Activated T-cell treated with anti-CD3 and anti-CD28 coated beads, Interleukin-2, amount 50 U/mL, for 72 hours (primary cell): ENCODE measurements at regions not wholly inside any gene's neighbourhood (a gene's known extent, or its start where the extent isn't known, plus 50 kb on each side); places are given as distances from the start of the nearest gene placed in this dataset.

Experiments used
- ATAC-seq, 2 donors: fragments of 150-1000 bp; cut with Tn5 transposase; replicated peaks in 1 of 2; 2 replicates each; pipeline ENCODE4 v1.10.0; 2021; ENCODE audit warnings: moderate library complexity in 2 of 2, mild to moderate bottlenecking in 1 of 2
- DNase-seq, 2 donors: peaks; one replicate each; pipeline ENCODE4 v3.0.0; 2021 to 2022; ENCODE audit warnings: mixed read lengths in 1 of 2
- H3K27ac Mint-ChIP-seq: one replicate; pipeline ENCODE4 v1.8.0; 2022; ENCODE audit warnings: mild to moderate bottlenecking, moderate library complexity, mixed read lengths
- H3K27me3 Mint-ChIP-seq: one replicate; pipeline ENCODE4 v1.8.0; 2022; ENCODE audit warnings: low read depth, mixed read lengths
- H3K36me3 Mint-ChIP-seq, 2 donors: one replicate each; pipeline ENCODE4 v1.8.0; 2022; ENCODE audit warnings: mixed read lengths in 2 of 2, mild to moderate bottlenecking in 1 of 2; ENCODE audit not compliant: insufficient read depth in 2 of 2
- H3K4me1 Mint-ChIP-seq: one replicate; pipeline ENCODE4 v1.8.0; 2022; ENCODE audit warnings: low read depth, mixed read lengths
- H3K4me3 Mint-ChIP-seq, 2 donors: one replicate each; pipeline ENCODE4 v1.8.0; 2022; ENCODE audit warnings: mild to moderate bottlenecking in 2 of 2, mixed read lengths in 2 of 2, moderate library complexity in 2 of 2
- H3K9me3 Mint-ChIP-seq, 2 donors: one replicate each; pipeline ENCODE4 v1.8.0; 2022; ENCODE audit warnings: mixed read lengths in 2 of 2

DNA sequence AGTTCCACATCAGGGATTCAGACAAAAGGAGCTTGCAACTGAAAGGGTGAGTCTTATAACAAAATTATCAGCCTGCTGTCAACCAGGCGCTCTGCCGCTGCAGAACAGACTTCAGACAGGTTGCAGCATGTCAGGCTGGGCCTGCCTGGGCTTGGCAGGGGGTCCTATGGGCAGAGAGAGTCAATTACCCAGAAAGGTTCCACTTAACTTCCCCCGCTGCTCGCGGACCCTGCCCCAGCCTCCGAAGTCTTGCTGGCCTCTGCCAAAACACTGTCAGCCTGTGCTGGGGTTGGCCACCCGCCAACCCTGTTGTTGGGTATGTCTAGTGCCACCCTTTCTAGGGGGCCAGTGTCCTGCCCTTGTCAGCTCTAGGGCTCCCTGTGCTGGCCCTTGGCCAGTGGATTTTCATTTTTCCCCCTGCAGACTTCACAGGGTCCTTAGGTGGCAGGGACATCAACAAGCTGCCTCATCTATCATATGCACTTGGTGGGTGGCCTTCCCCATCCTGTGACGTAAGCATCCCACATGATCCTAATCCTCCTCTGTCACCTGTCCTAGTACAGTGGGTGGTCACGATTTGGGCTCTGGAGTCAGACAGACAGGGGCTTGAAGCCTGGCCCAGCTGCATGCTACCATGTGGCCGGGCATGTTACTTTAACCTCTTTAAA lies 166.5 kb upstream of the CADM1 start:
- no peak overlapping the region for H3K27ac Mint-ChIP-seq
- no peaks in the 10 kb centered on the region for H3K27me3 Mint-ChIP-seq
- H3K9me3 Mint-ChIP-seq = no peaks in the 10 kb centered on the region
- H3K4me1 Mint-ChIP-seq = no peaks in the 10 kb centered on the region
- no peaks in the 10 kb centered on the region for H3K36me3 Mint-ChIP-seq
- DNase-seq = no peak
- no peak overlapping the region for H3K4me3 Mint-ChIP-seq
- no peak for ATAC-seq

DNA sequence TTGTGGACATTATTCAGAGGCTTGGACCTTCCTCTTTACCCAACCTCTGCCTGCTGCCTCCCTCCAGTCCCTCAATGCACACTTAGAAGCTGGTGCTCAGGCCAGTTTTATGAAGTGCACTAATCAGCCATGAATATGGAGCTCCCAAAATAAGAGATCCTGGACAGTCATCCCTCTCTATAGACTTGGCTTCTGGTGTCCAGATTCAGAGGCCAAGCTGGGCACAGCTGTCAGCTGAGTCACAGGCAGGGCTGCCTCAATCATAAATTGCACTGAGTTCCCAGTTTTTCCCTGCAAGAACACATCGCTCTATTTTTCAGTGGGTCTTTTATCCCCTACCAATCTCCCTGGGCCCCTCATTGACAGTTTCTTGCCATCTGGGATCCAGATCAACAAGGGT lies 161.7 kb upstream of the CADM1 start:
- DNase-seq = no peak
- no peak for ATAC-seq
- no peak overlapping the region for H3K4me3 Mint-ChIP-seq
- H3K36me3 Mint-ChIP-seq = no peaks in the 10 kb centered on the region
- H3K4me1 Mint-ChIP-seq = no peaks in the 10 kb centered on the region
- H3K27ac Mint-ChIP-seq = no peak overlapping the region
- H3K9me3 Mint-ChIP-seq = no peaks in the 10 kb centered on the region
- peaks cover 6% of the 10 kb centered on the region for H3K27me3 Mint-ChIP-seq

DNA sequence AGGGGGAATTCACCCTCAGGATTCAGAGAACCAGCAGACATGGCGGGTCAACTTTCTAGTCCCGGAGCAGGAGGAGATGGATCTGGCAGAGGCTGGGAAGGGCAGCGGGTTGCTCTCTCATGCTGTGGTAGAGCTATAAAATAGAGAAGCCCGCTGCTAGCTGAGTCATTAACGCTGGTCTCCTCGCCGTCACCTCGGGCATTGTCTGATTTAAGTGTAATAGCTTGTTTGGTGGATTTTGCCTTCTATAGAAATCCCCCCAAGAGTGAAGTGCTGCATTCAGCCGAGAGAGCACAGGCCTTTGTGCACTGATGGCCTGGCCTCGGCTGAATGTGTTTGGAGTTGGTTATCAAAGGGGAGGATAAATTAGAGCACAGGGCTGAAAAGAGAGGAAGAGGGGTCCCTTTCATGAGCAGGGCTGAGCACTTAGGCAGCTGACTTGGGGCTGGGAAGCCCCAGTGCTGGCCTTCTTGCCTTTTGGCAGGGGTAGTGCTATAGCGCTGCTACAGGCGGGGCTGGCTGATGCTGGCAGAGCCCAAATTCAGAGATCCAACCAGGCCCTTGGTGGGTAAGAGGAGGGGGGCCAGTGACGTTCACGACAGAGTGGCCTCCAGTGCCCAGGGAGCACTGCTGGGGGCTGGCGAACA lies 161.1 kb upstream of the CADM1 start:
- no peak for DNase-seq
- no peak for ATAC-seq
- Mint-ChIP-seq H3K27ac (no peak overlapping the region), H3K36me3 (no peaks in the 10 kb centered on the region), H3K4me1 (no peaks in the 10 kb centered on the region), H3K27me3 (peaks cover 12% of the 10 kb centered on the region), H3K9me3 (no peaks in the 10 kb centered on the region), H3K4me3 (no peak overlapping the region)

GRCh38 chr11:115664313-115664712 lies 160.1 kb upstream of the CADM1 start:
- no peak overlapping the region for H3K27ac Mint-ChIP-seq
- H3K4me1 Mint-ChIP-seq = no peaks in the 10 kb centered on the region
- DNase-seq = no peak
- peaks cover 19% of the 10 kb centered on the region for H3K27me3 Mint-ChIP-seq
- H3K4me3 Mint-ChIP-seq = no peak overlapping the region
- ATAC-seq = no peak
- H3K9me3 Mint-ChIP-seq = no peaks in the 10 kb centered on the region
- no peaks in the 10 kb centered on the region for H3K36me3 Mint-ChIP-seq

- Mint-ChIP-seq H3K9me3 (no peaks in the 10 kb centered on the region), H3K36me3 (no peaks in the 10 kb centered on the region), H3K27ac (no peak overlapping the region), H3K4me1 (no peaks in the 10 kb centered on the region), H3K27me3 (peaks cover 24% of the 10 kb centered on the region), H3K4me3 (no peak overlapping the region)
- no peak for DNase-seq
- no peak for ATAC-seq
Measured at GRCh38 chr11:115663790-115664189, 159.6 kb upstream of the CADM1 start.

GRCh38 chr11:115660030-115660805 lies 156.0 kb upstream of the CADM1 start:
- no peaks in the 10 kb centered on the region for H3K4me1 Mint-ChIP-seq
- no peak for ATAC-seq
- no peak for DNase-seq
- peaks cover 30% of the 10 kb centered on the region for H3K27me3 Mint-ChIP-seq
- no peak overlapping the region for H3K4me3 Mint-ChIP-seq
- H3K36me3 Mint-ChIP-seq = no peaks in the 10 kb centered on the region
- H3K9me3 Mint-ChIP-seq = no peaks in the 10 kb centered on the region
- no peak overlapping the region for H3K27ac Mint-ChIP-seq

DNA sequence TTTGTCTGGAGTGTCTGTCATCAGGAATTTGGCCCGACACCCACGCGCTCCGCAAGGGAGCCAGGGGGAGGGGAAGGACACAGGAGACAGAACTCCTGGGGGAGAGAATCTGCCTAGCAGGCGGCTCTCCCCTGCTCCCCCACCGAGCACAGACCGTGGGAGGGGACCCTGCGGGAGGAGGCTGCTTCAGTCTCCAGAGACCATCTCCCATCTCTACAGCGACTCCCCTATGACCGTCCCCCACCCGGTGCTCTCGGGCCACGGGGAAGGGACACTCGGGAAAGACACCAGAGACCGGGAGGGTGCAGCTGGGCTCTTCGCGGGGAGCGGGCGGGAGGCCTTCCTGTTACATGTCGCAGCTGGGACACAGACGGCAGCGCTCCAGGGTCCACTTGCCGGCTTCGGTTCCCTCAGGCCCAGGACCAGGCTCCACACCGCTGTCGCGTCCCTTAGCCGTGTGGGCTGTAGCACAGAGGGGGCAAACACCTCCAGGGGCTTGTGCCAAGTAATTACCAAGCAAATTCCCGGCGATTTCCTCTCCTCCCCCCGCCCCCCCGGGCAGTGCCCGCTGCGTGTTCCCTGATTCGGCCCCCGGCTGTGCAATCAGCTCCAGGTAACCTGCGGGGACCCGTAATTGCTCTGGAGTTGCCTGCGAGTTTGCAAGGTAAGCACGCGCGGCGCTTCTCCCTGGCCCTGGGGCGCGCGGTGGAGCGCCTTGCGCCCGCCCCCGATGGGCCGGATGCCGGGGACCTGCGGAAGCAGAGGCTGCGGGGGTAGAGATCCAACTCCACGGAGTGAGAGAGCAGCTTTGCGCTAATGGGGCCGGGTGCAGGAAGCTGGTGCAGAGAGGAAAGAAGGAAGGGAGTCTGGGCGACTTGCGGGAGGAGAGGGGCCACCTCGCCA lies 155.1 kb upstream of the CADM1 start:
- Mint-ChIP-seq H3K4me1 (no peaks in the 10 kb centered on the region), H3K27ac (no peak overlapping the region), H3K27me3 (peaks cover 29% of the 10 kb centered on the region), H3K4me3 (no peak overlapping the region), H3K9me3 (no peaks in the 10 kb centered on the region), H3K36me3 (no peaks in the 10 kb centered on the region)
- DNase-seq = peak in 1 of 2 donors; percentile 4
- no peak for ATAC-seq

DNA sequence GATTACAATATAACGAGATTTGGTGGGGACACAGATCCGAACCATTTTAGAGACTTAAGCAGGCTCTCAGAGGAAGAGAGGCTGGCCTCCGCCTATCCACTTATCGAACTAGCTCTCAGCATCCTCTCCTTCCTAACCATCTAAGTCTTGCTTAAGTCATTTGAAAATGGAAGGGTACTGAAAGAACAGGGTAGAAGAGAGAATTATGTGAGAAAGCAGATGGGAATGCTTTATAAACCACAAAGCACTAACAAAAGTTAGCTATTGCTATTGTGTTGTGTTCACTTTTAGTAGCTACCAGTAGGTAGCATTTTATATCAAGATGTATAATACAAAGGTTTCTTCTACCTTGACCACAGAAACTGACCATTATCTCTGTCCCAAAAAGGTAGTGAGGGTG lies 153.4 kb upstream of the CADM1 start:
- no peak overlapping the region for H3K27ac Mint-ChIP-seq
- H3K4me1 Mint-ChIP-seq = no peaks in the 10 kb centered on the region
- H3K27me3 Mint-ChIP-seq = peaks cover 24% of the 10 kb centered on the region
- no peak for DNase-seq
- no peaks in the 10 kb centered on the region for H3K36me3 Mint-ChIP-seq
- ATAC-seq = no peak
- H3K4me3 Mint-ChIP-seq = no peak overlapping the region
- no peaks in the 10 kb centered on the region for H3K9me3 Mint-ChIP-seq

GRCh38 chr11:115656669-115657068 lies 152.5 kb upstream of the CADM1 start:
- H3K9me3 Mint-ChIP-seq = no peaks in the 10 kb centered on the region
- no peak overlapping the region for H3K27ac Mint-ChIP-seq
- H3K4me3 Mint-ChIP-seq = no peak overlapping the region

DNA sequence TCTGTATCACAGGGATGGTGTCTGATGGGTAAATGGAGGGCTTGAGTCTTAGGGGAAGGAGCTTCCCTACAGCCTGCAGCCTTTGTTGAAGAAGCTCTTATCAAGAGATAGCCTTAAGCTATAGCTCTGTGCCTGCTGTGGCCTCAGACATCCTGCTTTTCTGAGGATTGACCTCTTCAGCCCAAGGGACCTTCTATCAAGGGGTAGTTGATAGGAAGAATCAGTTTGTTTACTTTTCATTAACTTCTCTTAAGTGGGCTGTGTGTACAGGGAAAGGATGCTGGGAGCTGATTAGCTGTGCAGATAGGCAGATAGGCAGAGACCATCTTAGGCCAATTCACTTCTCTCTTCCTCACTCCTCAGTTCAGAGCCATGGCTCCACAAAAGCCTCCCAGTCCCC lies 151.8 kb upstream of the CADM1 start:
- no peak for ATAC-seq
- DNase-seq = no peak
- H3K27me3 Mint-ChIP-seq = peaks cover 24% of the 10 kb centered on the region
- no peaks in the 10 kb centered on the region for H3K36me3 Mint-ChIP-seq
- no peak overlapping the region for H3K27ac Mint-ChIP-seq
- no peak overlapping the region for H3K4me3 Mint-ChIP-seq
- H3K9me3 Mint-ChIP-seq = no peaks in the 10 kb centered on the region
- H3K4me1 Mint-ChIP-seq = no peaks in the 10 kb centered on the region

More at GRCh38 chr11:115656669-115657068, 152.5 kb upstream of the CADM1 start:
- Mint-ChIP-seq H3K4me1 (no peaks in the 10 kb centered on the region), H3K36me3 (no peaks in the 10 kb centered on the region), H3K27me3 (peaks cover 24% of the 10 kb centered on the region)
- ATAC-seq = no peak
- DNase-seq = no peak

DNA sequence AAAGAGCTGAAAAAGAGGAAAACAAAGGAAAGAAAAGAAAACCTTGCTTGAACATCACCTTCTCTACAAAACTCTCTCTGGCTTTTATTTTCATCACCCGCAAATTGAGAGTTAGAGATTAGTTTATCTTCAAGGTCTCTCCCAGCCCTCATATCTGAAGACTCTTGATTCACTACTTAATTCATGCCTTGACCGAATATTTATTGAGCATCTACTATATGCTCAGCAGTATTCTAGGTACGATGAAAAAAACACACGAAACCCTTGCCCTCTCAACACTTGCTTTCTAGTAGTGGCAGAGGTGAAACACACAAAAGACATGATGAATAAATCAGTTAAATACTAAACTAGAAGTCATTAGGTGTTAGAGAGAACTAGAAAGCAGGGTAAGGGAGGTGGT lies 150.6 kb upstream of the CADM1 start:
- no peaks in the 10 kb centered on the region for H3K9me3 Mint-ChIP-seq
- DNase-seq = no peak
- ATAC-seq = no peak
- no peak overlapping the region for H3K4me3 Mint-ChIP-seq
- H3K27ac Mint-ChIP-seq = no peak overlapping the region
- H3K27me3 Mint-ChIP-seq = peaks cover 13% of the 10 kb centered on the region
- H3K4me1 Mint-ChIP-seq = no peaks in the 10 kb centered on the region
- no peaks in the 10 kb centered on the region for H3K36me3 Mint-ChIP-seq

DNA sequence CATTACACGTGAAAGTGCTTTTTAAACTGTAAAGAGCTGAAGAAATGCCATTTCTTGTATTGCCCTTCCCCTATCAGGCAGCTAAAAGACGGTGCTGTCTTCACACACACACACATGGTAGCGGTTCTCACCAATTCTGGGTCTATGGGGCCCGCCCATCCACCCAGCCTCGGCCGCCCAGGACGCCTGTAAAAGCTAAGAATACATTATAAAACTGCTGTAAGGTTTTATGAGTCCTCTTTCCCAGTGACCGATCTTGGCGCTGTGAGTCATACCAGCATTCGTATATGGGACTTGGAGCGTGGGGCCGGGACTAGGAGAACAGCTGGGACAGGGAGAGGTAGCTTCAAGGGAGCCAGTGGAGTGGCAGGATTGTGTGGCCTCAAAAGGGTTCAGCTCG lies 149.7 kb upstream of the CADM1 start:
- Mint-ChIP-seq H3K4me1 (no peaks in the 10 kb centered on the region), H3K4me3 (no peak overlapping the region), H3K9me3 (no peaks in the 10 kb centered on the region), H3K27me3 (peaks cover 8% of the 10 kb centered on the region), H3K27ac (no peak overlapping the region), H3K36me3 (no peaks in the 10 kb centered on the region)
- DNase-seq (no peak), ATAC-seq (no peak)

DNA sequence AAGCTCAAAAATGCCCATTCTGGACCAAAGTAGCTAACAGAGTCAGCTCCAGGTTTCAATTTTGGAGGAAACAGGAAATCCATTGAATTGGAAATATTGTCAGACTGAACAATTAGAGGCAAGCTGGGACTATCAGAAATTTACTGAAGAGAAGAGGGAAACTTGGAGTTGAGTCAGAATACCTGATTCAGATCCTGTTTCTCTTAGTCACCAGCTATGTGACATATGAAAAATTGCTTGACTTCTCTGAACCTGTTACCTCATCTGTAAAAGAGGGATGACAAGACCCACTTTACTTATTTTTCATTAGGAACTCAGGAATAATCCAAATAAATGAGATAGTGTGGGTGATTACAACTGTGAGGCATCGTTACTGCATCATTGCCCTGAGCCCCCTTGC lies 148.9 kb upstream of the CADM1 start:
- no peak overlapping the region for H3K27ac Mint-ChIP-seq
- ATAC-seq = no peak
- no peaks in the 10 kb centered on the region for H3K36me3 Mint-ChIP-seq
- no peak for DNase-seq
- H3K4me1 Mint-ChIP-seq = no peaks in the 10 kb centered on the region
- H3K27me3 Mint-ChIP-seq = no peaks in the 10 kb centered on the region
- H3K4me3 Mint-ChIP-seq = no peak overlapping the region
- H3K9me3 Mint-ChIP-seq = no peaks in the 10 kb centered on the region
